Right atrium auricular region (tissue), 2 donors: ENCODE measurements at regions not wholly inside any gene's neighbourhood (a gene's known extent, or its start where the extent isn't known, plus 50 kb on each side); places are given as distances from the start of the nearest gene placed in this dataset.
"Not testable (repeated sequence)": the region's sequence is repeated elsewhere in the genome, so short reads cannot be mapped to it uniquely, and the experiment has no call there.

Experiments used
- DNase-seq: peaks from one replicate; pipeline ENCODE4 v3.0.0-alpha.2; 2019; ENCODE audit warnings: low spot score
- H3K27ac ChIP-seq, 2 donors: fragments of 200-600 bp; sonication (generic); 1 replicate in 1 of 2; 2 replicates in 1 of 2; pipeline ENCODE4 v1.5.1; 2016 to 2019
- H3K27me3 ChIP-seq, 2 donors: fragments of 200-600 bp; sonication (generic); one replicate each; pipeline versions ENCODE4 v1.5.1 to v1.6.0; 2017 to 2019
- H3K36me3 ChIP-seq: fragments of 200-600 bp; sonication (generic); one replicate; pipeline ENCODE4 v1.5.1; 2016
- H3K4me1 ChIP-seq, 2 donors: fragments of 200-600 bp; sonication (generic); one replicate each; pipeline versions ENCODE4 v1.5.1 to v1.6.0; 2017 to 2019
- H3K4me3 ChIP-seq, 2 donors: fragments of 200-600 bp; sonication (generic); 1 replicate in 1 of 2; 2 replicates in 1 of 2; pipeline ENCODE4 v1.5.1; 2017 to 2019; ENCODE audit warnings: mild to moderate bottlenecking in 1 of 2, moderate library complexity in 1 of 2
- H3K9me3 ChIP-seq, 2 donors: fragments of 200-600 bp; sonication (generic); one replicate each; pipeline ENCODE4 v1.5.1; 2019
- CTCF ChIP-seq, 2 donors: fragments of 200-600 bp; sonication (generic); IDR thresholded peaks; one replicate each; pipeline ENCODE4 v1.5.1; 2019; ENCODE audit warnings: antibody characterized with exemption in 2 of 2

DNA sequence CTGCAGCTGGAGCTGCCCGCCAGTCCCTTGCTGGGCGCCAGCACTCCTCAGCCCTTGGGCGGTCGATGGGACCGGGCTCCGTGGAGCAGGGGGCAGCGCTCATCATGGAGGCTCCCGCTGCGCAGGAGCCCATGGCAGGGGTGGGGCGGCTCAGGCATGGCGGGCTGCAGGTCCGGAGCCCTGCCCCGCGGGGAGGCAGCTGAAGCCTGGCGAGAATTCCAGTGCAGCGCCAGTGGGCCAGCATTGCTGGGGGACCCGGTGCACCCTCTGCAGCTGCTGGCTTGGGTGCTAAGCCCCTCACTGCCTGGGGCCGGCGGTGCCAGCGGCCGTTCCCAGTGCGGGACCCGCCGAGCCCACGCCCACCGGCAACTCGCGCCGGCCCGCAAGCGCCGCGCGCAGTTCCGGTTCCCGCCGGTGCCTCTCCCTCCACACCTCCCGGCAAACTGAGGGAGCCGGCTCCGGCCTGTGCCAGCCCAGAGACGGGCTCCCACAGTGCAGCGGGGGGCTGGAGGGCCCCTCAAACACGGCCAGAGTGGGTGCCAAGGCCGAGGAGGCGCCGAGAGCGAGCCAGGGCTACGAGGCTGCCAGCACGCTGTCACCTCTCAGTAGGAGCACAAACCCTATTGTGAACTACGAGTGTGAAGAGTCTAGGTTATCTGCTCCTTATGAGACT is 687.1 kb downstream of the PCDH17 start:
- H3K9me3 ChIP-seq = no peaks in the 10 kb centered on the region
- DNase-seq = no peak
- H3K36me3 ChIP-seq = no peaks in the 10 kb centered on the region
- H3K4me1 ChIP-seq = no peaks in the 10 kb centered on the region
- no peak overlapping the region for H3K27ac ChIP-seq
- TF ChIP-seq CTCF (IDR thresholded peaks at IDR 0.05) = no peak
- no peaks in the 10 kb centered on the region for H3K27me3 ChIP-seq
- H3K4me3 ChIP-seq = no peak overlapping the region

GRCh38 chr13:58324161-58324560 is 692.6 kb downstream of the PCDH17 start:
- TF ChIP-seq CTCF (IDR thresholded peaks at IDR 0.05) = no peak
- H3K36me3 ChIP-seq = no peaks in the 10 kb centered on the region
- H3K4me1 ChIP-seq = no peaks in the 10 kb centered on the region
- no peak overlapping the region for H3K27ac ChIP-seq
- no peak overlapping the region for H3K4me3 ChIP-seq
- no peaks in the 10 kb centered on the region for H3K27me3 ChIP-seq
- no peak for DNase-seq
- no peaks in the 10 kb centered on the region for H3K9me3 ChIP-seq

GRCh38 chr13:58329746-58330145 is 698.2 kb downstream of the PCDH17 start:
- no peak for DNase-seq
- no peaks in the 10 kb centered on the region for H3K36me3 ChIP-seq
- no peaks in the 10 kb centered on the region for H3K9me3 ChIP-seq
- no peak overlapping the region for H3K4me3 ChIP-seq
- no peak for TF ChIP-seq CTCF (IDR thresholded peaks at IDR 0.05)
- no peak overlapping the region for H3K27ac ChIP-seq
- no peaks in the 10 kb centered on the region for H3K4me1 ChIP-seq
- no peaks in the 10 kb centered on the region for H3K27me3 ChIP-seq

DNA sequence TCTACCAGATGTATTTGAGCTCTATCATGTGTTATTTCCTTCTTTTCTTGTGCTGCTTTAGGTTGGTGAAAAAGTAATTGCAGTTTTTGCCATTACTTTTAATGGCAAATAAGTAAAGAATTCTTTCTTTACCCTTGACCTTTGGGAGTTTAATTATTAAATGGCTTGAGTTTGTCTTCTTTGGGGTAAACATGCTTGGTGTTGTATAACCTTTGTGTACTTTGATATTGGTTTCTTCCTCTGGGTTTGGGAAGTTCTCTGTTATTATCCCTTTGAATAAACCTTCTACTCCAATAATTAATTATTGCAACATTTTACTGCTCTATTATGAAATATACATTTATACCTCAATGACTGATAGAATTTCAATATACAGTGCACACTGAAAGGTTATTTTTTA is 709.4 kb downstream of the PCDH17 start:
- Histone ChIP-seq H3K27me3 (no peaks in the 10 kb centered on the region), H3K4me1 (no peaks in the 10 kb centered on the region), H3K27ac (no peak overlapping the region), H3K36me3 (no peaks in the 10 kb centered on the region), H3K9me3 (peaks cover 0 to 8% of the 10 kb centered on the region in 2 donors), H3K4me3 (no peak overlapping the region)
- DNase-seq = no peak
- no peak for TF ChIP-seq CTCF (IDR thresholded peaks at IDR 0.05)

DNA sequence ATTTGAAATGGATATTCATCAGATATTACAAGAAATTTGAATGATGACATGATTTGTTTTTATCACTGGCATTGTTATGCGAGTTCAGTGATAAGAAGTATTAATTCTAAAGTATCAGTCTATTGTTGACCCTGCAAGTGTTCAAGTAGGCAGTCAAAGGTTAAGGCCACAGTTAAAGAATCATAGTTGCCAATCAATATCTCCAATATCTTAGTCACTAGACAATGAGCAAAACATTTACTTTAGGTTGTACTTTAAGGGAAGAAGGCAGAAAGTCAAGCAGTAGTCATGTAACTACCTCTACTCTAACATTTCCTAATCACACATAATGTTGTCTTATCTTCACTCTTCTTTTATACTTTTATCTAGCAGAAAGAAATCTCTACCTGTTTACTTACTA is 709.8 kb downstream of the PCDH17 start:
- DNase-seq = no peak
- no peaks in the 10 kb centered on the region for H3K36me3 ChIP-seq
- TF ChIP-seq CTCF (IDR thresholded peaks at IDR 0.05) = no peak
- no peak overlapping the region for H3K4me3 ChIP-seq
- no peak overlapping the region for H3K27ac ChIP-seq
- no peaks in the 10 kb centered on the region for H3K27me3 ChIP-seq
- no peaks in the 10 kb centered on the region for H3K4me1 ChIP-seq
- H3K9me3 ChIP-seq = peaks cover 0 to 8% of the 10 kb centered on the region in 2 donors

DNA sequence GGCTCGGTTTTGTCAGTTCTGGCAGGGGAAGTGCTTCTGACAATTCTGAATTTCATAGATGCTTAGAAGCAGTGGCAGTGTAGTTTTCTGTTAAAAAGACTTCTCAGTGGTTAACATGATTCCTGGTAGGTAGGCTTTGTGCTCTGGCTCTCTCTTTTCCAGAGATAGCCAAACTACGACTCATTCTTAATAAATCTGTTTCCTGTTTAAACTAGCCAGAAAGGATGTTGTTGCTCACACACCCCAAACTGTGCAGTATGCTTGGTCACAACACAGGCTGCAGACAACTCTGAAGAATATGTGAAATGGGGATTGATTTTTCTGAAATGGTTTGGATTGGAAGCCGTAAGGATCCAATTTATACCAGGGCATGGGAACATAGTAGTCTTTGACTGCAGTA is 711.5 kb downstream of the PCDH17 start:
- Histone ChIP-seq H3K9me3 (peaks cover 0 to 8% of the 10 kb centered on the region in 2 donors), H3K4me3 (no peak overlapping the region), H3K36me3 (no peaks in the 10 kb centered on the region), H3K4me1 (no peaks in the 10 kb centered on the region), H3K27ac (no peak overlapping the region), H3K27me3 (no peaks in the 10 kb centered on the region)
- no peak for TF ChIP-seq CTCF (IDR thresholded peaks at IDR 0.05)
- DNase-seq = no peak

GRCh38 chr13:58352100-58352499 is 720.6 kb downstream of the PCDH17 start:
- not testable (repeated sequence) for H3K9me3 ChIP-seq, H3K27ac ChIP-seq, H3K27me3 ChIP-seq, H3K4me1 ChIP-seq, H3K4me3 ChIP-seq, H3K36me3 ChIP-seq, DNase-seq
